GM21576 (cell line): ENCODE measurements at regions not wholly inside any gene's neighbourhood (a gene's known extent, or its start where the extent isn't known, plus 50 kb on each side); places are given as distances from the start of the nearest gene placed in this dataset.

Experiments used
- ATAC-seq: cut with Tn5 transposase; IDR thresholded peaks from one replicate; pipeline ENCODE4 v1.9.1; 2021; ENCODE audit warnings: mild to moderate bottlenecking, moderate library complexity; ENCODE audit not compliant: unreplicated experiment

GRCh38 chr10:83248106-83248631 is 891.1 kb upstream of the GHITM start:
- no peak for ATAC-seq

GRCh38 chr10:83250396-83250795 is 888.9 kb upstream of the GHITM start:
- no peak for ATAC-seq

GRCh38 chr10:83252169-83252568 is 887.1 kb upstream of the GHITM start:
- no peak for ATAC-seq

DNA sequence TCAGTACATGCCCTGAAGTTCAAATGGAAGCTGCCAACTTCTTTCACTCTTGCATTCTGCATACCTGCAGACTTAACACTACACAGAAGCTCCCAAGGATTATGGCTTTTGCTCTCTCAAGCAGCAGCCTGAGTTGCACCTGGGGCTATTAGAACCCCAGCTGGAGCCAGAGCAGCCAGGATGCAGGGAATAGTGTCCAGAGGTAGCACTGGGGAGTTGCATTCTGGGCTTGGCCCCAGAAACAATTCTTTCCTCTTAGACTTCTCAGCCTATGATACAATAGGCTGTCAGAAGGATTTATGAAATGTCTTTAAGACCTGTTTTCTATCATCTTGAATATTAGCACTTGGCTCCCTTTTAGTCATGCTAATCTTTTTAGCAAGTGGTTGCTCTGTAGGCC is 886.7 kb upstream of the GHITM start:
- no peak for ATAC-seq

DNA sequence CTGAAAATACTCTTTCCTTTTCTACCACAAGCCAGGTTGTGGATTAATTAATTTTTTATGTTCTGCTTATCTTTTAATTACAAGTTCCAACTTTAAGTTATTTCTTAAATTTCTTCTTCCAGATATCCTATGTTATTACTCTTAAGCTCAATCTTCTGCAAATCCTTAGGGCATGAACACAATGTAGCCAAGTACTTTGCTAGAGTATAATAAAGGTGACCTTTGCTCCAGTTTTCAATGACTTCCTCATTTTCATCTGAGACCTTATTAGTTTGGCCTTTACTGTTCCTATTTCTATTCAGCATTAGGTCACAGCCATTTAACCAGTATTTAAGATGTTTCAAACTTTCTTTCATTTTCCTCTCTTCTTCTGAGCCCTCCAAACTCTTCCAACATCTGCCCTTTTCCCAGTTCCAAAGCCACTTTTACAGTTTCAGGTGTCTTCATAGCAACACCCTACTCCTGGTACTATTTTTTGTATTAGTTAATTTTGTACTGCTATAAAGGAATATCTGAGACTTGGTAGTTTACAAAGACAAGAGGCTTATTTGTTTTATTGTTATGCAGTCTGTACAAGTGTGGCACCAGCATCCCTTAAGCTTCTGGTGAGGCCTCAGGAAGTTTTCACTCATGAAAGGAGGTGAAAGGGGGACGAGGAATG is 886.2 kb upstream of the GHITM start:
- no peak for ATAC-seq

- no peak for ATAC-seq
Observed at GRCh38 chr10:83254698-83255097, 884.6 kb upstream of the GHITM start.

DNA sequence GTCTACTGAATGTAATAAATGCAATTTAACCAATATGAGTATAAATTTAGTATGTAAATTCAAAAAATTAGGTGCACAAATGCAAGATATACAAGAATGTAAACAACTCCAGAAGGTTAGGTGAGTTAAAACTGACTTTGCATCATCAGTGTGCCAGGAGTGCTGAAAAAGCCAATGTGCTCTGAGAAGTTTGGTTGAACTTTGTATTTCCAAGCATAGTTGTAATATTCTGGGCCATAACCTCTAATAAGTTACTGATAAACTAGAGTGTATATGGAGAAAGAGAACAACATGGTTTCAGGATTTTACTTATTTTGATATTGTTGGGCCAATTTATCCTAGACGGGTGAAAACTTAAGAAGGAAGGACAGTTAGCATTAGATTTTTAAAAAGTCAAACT is 876.9 kb upstream of the GHITM start:
- ATAC-seq, result no peak

DNA sequence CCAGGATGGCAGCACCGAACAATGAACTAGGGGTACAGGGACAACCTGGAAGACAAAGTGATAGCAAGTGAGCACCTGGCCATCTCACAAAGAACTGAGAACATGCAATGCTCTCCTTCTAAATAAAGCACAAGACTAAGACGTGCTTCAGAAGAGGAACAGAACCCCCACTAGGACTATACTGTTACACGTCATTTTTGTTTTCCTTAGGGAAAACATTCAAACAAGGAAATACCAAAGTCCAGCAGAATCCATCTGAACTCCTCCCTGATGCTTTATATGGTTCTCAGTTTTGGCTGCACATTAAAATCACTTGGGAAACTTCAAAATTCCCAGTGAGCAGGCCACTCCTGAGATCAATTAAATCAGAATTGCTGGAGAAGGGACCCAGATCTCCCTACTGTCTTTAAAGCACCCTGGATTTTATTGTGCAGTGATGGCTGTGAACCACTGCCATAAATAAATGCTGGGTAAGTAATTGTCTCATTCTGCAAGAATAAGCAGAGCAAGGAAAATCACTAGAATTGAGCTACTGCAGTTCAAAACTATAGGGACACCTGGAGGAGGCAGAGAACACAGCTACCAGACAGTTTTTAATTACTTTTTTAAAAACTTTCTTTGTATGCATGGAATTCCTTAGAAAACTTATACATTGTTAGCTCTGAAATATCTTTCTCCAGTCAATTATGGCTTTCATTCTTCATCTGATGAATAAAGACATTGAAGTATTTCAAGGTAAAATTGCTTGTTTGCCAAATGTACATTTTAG is 866.5 kb upstream of the GHITM start:
- no peak for ATAC-seq

DNA sequence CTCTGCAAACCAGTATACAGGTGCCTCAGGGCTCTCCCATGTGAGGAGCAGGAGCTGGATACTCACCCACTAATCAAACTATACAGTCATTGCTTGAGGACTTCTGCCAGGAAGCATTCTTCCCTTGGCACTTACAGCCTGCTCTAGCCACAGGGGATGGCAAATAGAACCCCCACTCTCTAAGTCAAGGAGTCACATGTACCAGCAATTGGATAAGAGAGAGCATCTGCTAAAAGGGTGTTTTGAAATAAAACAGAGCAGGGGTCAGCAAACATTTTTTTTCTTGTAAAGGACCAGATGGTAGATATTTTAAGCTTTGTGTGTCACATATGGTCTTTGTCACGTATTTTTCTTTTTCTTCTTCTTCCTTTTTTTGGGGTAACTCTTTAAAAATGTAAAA is 865.2 kb upstream of the GHITM start:
- no peak for ATAC-seq

GRCh38 chr10:83276971-83277370 is 862.3 kb upstream of the GHITM start:
- no peak for ATAC-seq

DNA sequence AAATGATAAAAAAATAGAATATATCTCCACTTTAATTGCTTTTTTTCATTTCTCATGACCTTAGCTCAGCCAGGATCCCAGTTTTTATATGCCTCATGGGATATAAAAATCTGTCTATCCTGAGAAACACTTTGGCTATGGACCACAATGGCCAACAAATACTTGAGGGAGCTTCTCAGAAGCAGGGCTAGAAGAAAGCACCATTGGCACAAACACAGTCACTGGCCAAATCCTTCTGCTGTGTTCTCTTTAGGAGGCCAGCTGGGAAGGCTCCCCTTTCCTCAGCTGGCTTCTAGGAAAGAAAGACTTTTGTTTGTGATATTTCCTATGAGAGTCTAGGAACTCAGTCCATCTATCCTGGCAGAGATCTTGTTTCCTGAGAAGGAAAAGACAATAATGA is 856.2 kb upstream of the GHITM start:
- ATAC-seq, result no peak

DNA sequence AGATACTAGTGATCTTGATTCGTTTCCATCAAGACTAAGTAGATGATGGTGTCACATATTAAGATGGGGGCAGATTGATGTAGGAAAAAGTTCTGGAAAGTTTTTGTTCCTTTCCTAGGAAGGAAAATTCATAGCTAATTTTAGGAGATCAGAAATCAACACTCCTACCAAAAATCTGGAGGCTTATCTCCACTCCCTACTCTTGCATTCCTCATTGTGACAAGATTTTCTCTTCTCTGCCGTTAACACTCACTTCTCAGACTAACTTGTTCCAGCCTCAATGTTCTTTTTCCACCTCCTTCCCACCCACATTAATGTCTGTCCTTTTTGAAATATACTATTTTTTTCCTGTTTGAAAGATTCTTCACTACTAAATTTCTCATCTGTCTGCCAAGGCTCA is 851.9 kb upstream of the GHITM start:
- no peak for ATAC-seq

GRCh38 chr10:83289373-83289772 is 849.9 kb upstream of the GHITM start:
- no peak for ATAC-seq

GRCh38 chr10:83289948-83290347 is 849.4 kb upstream of the GHITM start:
- no peak for ATAC-seq

- no peak for ATAC-seq
Observed at GRCh38 chr10:83301732-83302131, 837.6 kb upstream of the GHITM start.

DNA sequence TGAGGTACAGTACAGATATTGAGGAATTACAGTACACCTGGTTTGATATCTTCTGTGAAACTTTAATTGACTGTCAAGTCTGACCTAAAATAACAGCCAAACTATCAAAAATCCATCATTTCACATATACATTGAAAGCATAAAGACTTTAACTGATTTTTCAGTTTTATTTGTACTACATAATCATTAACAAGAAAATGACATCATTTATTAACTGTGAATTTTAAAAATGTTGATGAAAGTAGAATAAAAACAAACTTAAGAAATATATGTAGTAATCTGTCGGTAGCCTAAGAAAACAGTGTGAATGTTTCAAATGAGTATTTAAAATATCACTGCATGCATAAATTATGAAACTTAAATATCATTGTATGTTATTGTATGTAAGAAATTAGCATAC is 836.7 kb upstream of the GHITM start:
- ATAC-seq, result no peak

DNA sequence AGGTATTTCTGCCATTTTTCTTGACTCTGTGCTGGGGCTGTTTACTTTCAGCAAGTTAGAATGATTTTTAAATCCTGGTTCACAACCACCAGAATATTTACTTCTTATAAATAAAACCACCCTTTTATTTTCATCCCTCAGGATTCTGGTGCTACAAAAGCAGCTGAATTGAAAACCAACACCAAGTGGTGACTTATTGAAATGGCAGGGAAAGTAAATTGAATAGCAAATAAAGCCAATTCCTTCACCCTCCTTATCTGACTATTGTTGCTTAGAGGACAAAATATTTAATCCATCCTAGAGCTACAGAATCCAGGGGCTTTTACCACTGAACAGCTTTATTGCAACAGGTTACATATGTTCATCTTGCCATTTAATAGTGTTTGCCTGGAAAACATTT is 828.6 kb upstream of the GHITM start:
- ATAC-seq, result no peak

GRCh38 chr10:83312570-83312969 is 826.7 kb upstream of the GHITM start:
- no peak for ATAC-seq

DNA sequence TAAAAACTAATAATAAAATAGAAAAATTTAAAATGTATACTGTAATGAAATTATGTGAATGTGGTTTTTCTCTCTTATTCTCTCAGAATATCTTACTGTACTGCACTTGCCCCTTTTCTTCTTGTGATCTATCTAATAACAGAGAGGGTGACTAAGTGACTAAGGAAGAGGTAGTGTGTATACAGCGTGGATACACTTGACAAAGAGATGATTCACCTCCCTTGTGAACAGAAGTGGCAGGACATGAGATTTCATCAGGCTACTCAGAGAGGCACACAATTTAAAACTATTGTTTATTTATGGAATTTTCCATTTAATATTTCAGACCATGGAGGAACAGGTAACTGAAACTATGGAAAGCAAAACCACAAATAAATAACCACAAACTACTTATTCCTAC is 806.6 kb upstream of the GHITM start:
- no peak for ATAC-seq

DNA sequence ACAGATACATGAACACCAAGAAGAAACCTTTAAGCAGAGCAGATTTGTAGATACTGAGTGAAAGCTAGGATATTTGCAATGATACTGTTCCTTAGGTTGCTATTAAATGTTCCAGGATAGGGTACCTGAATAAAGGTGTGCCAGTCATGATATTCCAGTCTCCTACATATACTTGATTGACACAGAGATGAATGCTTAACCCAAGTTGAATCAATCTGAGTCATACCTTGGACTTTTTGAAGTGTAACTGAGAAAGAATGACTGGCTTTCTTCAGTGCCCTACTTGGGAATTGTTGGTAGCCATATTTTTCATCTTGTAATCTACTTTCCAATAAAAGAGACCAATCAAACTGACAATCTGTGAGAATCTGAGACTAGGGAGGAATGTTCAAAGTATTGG is 805.7 kb upstream of the GHITM start:
- no peak for ATAC-seq

GRCh38 chr10:83343676-83344075 is 795.6 kb upstream of the GHITM start:
- ATAC-seq, result no peak

DNA sequence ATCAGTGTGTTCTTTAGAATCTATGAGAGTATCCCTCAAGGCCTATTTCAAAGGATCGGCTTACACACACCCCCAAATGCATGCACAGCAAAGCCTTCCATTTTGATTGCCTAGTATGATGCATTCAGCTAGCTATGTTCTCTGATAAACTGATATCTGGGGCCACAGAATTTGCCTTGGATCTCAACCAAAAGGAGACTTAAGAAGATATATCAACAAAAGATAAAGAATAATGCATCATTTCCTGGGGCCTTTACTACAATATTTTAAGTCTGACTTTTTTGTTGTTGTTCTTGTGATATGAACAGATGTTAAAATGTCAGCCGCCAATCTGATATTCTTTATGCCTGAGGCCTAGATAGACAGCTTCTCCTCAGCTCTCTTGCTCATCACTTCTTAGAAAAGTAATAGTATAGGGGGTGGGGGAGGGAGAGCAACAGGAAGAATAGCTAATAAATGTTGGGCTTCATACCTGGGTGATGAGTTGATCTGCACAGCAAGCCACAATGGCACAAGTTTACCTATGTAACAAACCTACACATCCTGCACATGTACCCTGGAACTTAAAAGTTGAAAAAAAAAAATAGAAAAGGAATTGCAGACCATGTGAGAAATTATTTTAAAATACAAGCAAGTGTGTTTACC is 792.9 kb upstream of the GHITM start:
- no peak for ATAC-seq
